ENCODE measurements at regions not wholly inside any gene's neighbourhood (a gene's known extent, or its start where the extent isn't known, plus 50 kb on each side); places are given as distances from the start of the nearest gene placed in this dataset.
"Not testable (repeated sequence)": the region's sequence is repeated elsewhere in the genome, so short reads cannot be mapped to it uniquely, and the experiment has no call there.

DNA sequence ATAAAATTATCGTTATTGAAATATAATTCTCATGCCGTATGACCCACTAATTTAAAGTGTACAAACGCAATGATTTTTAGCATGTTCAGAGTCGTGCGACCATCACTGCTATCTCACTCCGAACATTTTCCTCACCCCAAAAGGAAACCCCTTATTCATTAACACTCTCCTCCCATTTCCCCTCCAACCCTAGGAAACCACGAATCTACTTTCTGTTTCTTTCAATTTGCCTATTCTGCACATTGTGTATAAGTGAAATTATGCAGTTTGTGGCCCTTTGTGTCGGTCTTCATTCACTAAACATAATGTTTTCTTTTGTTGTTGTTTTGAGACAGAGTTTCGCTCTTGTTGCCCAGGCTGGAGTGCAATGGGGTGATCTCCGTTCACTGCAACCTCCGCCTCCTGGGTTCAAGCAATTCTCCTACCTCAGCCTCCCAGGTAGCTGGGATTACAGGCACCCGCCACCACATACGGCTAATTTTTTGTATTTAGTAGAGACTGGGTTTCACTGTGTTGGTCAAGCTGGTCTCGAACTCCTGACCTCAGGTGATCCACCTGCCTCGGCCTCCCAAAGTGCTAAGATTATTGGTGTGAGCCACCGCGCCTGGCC is 99.7 kb upstream of the ZNF217 start:
- DNase-seq (ENCODE audit: low spot score): no peak

DNA sequence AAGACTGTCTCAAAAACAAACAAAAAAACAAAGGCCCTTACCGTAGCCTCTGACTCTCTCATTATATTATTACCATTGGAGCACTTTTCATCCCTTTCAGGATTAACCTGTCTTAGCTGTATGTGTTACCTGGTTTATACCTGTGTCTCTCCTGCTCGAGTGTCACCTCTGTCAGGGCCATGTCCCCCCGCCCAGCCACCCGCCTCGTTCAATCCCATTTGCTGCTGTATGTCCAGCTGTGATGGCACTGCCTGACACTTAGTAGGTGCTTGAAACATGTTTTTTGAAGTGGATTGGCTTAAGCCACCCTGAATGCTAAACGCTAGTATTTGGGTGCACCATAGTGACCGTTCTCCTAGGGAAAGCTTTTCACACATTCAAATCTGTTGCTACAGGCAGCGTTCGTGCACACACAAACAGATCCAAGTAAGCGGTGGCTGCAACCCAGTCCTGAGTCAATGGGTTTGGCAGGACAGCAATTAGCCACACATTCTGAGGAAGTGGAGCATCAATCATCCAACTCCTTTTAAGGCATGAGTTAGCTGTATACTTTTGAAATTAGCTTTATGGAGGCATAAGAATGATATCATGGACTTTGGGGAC is 98.9 kb upstream of the ZNF217 start:
- peak; percentile 72 for DNase-seq (ENCODE audit: low spot score)

DNA sequence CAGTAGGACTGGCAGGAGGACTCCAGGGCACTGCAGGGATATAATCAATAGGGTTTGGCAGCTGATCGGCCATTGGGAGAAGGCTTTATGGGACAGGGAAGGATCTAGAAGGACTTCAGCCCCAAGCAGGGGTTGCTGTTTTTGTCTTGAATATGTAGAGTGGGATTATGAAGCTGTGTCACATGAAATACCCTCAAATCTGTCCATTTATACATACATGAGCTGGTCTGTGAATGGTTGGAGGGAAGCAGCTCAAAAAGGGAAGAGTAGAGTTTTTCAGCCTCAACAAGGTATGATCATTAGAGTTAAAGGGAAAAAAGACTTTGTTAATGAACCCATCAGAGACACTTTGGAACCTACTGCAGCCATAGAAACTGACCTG is 98.2 kb upstream of the ZNF217 start:
- DNase-seq (ENCODE audit: low spot score): no peak

DNA sequence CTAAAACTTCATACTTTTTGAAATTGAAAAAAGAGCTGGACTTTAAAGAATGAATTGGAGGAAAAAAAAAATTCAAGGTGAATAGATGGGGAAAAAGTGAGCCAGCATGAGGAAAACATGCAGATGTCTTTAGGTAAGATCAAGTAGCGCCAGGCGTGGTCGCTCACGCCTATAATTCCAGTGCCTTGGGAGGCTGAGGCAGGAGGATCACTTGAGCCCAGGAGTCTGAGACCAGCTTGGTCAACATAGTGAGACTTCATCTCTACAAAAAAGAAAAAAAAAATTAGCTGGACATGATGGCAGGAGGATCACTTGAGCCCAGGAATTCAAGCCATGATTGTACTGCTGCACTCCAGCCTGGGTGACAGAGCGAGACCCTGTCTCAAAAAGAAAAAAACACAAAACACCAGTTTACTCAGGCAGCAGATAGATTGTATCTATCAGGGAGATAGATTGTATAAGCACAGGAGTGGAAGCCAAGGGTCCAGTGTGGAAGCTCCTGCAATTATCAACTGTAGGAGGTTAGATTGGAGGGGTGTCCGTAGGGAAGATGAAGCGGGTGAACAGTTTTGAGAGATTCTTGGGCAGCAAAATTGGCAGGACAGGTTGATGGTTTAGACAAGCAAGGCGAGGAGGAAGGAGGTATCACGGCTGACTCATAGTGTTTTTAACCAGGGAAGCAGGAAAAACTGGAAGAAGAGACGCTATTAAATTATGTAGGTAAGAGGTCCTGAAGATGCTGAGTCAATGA is 97.6 kb upstream of the ZNF217 start:
- DNase-seq (ENCODE audit: low spot score): no peak

DNA sequence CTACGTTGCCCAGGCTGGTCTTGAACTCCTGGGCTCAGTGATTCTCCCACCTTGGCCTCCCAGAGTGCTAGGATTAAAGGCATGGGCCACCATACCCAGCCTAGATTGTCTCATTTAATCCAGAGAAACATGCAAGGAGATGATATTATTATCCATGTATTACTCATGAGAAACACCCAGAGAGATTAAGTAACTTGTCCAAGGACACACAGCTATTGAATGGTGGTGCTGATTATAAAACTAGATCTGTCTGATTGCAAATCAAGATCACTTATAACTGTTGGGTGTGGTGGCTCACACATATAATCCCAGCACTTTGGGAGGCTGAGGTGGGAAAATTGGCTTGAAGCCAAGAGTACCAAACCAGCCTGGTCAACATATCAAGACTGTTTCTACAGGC is 94.4 kb upstream of the ZNF217 start:
- no peak for DNase-seq (ENCODE audit: low spot score)

DNA sequence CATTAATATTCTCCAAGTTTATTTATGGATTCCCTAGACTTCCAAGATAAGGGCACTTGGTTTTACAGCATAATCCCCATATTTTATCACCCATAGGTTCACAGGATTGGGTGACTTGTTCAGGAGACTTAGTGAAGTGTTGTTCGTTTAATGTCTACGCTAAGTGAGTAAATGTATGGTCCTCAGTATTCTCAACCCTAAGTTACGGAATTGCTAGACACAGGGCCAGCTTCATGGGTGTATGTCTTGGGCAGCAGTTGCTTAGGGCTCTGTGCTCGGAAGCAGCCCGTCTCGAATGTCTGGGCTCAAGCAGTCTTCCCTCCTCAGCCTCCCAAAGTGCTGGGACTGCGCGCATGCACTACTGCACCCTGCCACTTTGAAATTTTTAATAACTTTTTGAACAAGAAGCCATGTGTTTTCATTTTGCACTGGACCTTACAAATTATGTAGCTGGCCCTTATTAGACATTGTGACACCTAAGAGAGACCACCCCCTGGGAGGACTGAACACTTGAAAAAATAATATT is 91.5 kb upstream of the ZNF217 start:
- no peak for DNase-seq (ENCODE audit: low spot score)

DNA sequence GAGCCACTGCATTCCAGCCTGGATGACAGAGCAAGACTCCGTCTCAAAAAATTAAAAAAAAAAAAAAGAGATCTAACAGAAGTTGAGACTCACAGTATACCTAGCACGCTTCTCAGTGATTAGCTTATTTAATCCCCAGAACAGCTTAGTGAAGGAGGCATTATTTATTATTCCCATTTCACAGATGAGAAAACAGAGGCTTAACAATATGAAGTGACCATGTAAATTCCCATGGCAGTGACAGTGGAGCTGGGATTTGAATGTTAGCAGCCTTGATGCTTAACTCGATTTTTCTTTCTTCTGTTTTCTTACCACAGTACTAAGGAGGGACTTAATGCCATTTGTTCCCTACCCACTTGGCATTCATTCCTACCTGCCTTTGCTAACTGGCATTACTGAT is 89.9 kb upstream of the ZNF217 start:
- DNase-seq (ENCODE audit: low spot score): no peak

DNA sequence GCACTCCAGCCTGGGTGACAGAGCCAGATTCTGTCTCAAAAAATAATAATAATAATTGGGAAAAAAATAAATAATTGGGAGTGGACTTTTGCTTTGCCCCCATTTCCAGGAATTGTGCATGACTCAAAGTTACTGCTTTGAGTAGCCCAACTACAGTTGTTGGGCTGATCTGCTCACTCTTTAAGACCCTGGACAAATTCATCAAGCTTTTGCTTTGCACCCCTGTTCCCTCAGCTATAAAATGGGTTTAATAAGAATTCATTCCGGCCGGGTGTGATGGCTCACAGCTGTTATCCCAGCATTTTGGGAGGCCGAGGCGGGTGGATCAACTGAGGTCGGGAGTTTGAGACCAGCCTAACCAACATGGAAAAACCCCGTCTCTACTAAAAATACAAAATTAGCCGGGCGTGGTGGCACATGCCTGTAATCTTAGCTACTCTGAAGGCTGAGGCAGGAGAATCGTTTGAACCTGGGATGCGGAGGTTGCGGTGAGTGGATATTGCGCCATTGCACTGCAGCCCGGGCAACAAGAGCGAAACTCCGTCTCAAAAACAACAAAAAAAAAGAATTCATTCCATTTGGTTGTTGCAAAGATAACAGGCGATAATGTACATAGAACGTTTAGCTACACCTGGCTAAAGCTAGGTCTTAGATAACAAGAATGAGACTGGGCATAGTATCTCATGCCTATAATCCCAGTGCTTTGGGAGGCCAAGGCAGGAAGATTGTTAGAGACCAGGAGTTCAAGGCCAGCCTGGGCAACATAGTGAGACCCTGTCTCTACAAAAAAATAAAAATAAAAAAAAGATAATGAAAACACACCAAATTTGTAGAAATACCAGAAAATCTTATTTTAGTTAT is 87.9 kb upstream of the ZNF217 start:
- DNase-seq (ENCODE audit: low spot score): no peak

DNA sequence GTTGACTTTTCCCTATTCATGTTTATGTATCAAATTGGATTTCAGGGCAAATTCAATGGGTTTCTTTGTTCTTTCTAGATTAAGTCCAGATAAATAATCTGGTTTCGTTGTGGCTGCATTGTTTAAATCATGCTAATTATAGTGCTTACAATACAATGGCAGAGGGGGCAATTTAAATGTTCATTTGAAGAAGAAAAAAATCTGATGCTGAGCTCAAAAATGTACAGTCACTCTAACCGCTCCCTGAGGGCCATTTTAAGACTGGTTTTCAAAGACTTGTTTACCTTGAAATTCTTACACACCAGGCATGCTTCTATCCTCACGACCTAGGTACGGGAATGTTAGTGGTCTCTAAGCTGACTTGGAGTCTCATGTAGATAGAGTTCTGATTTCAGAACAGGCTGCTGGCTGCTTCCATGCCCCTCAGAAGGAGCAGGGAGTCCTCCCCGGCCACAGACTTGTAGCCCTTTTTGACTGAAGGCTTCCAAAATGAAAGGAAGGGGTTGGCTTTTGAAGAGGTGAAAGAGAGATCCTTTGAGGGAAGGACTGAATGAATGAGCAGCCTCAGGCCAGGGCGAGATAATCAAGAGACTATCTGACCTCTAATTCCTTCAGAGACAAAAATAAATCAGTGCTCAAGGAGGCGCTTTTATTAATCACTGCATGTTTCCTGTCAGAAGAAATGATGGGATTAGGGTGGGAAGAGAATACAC is 86.1 kb upstream of the ZNF217 start:
- DNase-seq (ENCODE audit: low spot score): no peak

DNA sequence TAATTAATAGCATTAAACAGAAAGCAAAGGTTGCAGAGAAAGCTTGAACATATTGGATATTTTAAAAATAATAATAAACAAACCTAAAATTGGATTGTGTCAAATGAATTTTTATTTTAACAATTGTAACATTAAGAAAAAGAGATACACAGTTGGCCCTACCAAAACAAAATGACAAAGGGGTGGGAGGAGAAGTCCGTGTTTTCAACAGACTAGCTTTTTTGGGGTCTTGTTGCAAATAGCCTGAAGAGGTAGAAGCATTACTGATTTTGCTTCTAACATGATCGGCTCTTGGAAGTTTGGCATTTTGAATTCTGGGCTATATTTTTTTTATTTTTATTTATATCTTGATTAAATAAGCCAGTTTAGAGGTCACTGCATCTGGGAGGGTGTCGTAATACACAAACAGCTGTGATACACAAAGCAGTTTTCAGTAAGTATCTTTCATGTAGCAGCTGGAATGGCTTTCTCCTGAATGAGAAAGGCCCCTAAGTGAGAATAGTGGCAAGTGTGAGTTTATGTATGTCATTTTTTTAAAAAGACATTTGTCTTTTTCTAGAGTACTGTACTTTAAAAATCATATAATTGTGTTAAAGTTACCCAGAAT is 85.5 kb upstream of the ZNF217 start:
- DNase-seq (ENCODE audit: low spot score): no peak

DNA sequence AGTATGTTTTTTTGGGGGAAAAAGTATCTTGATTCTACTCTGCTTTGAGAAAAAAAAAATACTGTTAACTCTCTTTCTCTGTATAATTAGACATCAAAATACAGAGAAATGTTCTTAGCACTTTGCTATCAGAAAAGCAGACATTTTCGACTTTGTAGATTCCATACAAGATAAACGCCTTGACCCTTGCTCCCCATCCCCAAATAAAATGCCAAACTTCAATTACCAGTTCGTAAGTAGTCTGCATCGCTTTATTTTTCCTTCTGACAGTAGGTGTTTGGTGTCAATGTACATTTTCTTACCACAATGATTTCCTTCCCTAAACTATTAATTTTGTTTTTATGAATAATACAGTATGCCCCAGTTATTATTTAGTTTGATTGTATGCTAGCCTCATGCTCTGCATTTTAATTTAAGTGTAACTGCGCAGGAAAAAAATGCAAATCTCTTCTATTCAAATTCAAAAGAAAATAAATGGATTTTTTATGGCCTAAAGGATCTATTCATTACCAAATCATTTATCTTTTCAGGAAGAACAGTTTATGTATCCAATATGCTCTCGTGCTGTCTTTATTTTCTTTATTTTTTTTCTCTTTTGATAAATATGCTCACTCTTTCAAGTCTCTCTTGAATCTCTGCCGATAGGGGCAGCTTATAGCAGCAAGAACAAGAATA is 84.8 kb upstream of the ZNF217 start:
- no peak for DNase-seq (ENCODE audit: low spot score)

DNA sequence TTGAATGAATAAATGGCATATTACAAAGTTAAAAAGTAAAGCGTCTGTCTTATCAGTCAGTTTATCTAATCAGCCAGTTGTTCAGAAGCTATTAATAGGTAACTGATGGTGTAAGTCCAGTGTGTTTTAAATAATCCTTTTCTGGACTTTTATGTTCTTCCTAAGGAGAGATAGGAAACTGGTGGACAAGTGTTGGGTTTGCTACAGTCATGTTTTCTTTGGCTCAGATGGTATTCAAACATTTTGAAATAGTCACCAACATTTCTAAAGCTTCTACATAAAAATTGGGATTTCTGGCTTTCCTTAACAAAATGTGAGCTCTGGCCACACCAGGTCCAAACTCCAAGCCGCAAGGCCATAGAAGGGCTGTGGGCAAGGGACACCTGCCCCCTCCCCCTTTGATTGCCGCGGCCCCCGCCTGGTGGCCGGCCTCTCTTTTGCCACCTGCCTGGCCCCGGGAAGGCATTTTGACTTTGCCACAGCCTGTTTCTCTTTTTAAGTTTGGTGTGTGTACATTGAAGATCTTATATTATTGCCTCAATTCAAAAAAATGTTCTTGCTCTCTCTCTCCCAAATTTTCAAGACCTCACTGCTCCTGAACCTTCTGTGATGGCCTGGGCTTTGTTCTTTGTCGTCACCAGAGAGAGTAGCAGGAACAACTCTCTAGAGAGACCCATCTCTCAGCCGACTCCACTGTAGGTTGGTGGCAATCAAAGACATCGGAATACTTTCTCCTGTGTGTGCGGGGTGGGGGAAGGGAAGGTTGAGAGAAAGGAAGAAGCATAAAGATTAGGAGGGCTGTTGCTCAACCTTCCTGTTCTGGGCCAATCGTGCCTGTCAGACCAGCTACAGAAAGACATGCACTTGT is 84.0 kb upstream of the ZNF217 start:
- DNase-seq (ENCODE audit: low spot score): no peak

DNA sequence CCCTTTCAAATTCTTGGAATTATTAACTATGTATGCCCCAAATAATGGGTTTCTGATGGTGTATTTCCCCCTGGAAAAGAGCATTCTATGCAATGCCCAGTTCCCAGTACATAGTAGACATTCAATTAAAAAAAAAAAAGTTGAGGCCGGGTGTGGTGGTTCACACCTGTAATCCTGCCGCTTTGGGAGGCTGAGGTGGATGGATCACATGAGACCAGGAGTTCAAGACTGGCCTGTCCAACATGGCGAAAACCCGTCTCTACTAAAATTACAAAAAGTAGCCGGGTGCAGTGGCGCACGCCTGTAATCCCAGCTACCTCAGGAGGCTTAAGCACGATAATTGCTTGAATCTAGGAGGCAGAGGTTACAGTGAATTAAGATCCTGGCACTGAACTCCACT is 83.3 kb upstream of the ZNF217 start:
- DNase-seq (ENCODE audit: low spot score): no peak

DNA sequence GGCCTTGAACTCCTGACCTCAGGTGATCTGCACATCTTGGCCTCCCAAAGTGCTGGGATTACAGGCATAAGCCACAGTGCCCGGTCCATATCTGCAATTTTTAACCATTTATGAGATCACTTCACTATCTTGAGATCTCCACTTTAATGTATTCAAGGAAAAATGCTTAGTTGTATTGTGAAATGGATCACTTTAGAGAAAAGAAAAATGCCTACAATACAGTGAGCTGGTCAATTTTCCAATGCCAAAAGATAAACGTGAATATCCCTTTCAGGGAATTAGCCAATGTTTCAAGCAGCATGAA is 82.8 kb upstream of the ZNF217 start:
- no peak for DNase-seq (ENCODE audit: low spot score)

DNA sequence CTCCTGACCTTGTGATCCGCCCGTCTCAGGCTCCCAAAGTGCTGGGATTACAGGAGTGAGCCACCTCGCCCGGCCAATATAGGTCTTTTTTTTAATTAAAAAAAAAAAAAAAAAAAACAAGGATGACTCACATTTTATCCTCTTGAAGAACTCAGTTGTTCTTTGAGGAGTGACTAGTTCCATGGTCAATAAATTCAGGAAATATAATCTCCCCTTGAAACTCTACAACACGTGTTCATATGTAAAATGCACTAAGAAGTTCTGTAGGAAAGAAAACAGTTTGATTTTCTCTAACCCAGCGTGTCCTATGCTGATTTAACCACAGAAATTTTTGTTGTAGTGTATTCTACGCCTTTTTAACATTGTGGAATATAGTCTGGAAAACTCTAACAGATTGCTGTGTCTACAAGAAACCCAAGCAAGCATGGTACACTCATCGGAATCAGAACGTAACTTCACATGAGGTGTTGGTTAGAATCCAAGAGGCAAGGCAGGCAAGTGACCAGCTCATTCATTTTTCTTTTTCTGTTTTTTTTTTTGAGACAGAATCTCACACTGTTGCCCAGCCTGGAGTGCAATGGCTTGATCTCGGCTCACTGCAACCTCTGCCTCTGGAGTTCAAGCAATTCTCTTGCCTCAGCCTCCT is 79.0 kb upstream of the ZNF217 start:
- DNase-seq (ENCODE audit: low spot score): no peak

DNA sequence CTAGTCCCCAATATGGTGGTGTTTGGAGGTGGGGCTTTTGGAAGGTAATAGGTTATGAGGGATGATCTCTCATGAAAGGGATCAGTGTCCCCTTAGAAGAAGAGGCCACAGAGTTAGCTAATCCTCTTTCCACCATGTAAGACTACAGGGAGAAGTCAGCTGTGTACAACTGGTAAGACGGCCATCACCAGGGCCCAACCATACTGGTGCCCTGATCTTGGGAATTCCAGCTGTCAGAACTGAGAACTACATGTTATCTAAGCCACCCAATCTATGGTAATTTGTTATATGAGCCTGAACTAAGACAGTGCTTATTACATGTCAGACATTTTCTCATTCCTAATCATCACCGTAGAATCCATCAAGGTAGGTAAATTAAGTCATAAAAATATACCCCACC is 77.7 kb upstream of the ZNF217 start:
- DNase-seq (ENCODE audit: low spot score): no peak

DNA sequence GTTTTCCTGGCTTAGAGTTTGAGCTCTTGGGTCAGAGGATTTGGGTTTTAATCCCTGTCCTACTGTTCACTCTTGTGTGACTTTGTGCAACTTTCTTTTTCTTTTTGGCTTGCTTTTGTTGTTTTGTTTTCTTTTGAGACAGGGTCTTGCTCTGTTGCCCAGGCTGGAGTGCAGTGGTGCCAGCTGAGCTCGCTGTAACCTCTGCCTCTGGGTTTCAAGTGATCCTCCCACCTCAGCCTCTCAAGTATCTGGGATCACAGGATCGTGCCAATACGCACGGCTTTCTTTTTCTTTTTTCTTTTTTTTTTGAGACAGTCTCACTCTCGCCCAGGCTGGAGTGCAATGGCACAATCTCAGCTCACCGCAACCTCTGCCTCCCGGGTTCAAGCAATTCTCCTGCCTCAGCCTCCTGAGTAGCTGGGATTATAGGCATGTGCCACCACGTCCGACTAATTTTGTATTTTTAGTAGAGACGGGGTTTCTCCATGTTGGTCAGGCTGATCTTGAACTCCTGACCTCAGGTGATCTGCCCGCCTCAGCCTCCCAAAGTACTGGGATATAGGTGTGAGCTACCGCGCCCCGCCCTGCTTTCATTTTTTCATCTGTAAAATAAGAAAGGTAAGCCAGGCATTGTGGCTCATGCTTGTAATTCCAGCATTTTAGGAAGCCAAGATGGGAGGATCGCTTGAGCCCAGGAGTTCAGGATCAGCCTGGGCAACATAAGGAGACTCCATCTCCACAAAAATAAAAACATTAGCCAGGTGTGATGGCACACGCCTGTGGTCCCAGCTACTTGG is 76.1 kb upstream of the ZNF217 start:
- DNase-seq (ENCODE audit: low spot score): not testable (repeated sequence)

DNA sequence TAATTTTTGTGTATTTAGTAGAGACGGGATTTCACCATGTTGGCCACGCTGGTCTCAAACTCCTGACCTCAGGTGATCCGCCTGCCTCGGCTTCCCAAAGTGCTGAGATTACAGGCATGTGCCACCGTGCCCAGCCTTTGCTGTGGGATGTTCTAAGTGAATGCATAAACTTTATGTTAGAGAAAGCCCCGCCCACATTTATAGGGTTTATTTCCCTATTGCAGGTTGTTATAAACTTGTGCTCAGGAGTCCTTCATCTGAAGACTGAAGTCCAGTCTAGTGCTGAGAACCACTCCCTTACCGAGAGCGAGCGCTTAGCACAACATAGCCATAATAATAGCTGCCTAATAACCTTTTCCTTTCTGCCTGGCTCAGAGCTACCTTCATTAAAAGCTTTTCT is 75.4 kb upstream of the ZNF217 start:
- DNase-seq (ENCODE audit: low spot score): no peak

DNA sequence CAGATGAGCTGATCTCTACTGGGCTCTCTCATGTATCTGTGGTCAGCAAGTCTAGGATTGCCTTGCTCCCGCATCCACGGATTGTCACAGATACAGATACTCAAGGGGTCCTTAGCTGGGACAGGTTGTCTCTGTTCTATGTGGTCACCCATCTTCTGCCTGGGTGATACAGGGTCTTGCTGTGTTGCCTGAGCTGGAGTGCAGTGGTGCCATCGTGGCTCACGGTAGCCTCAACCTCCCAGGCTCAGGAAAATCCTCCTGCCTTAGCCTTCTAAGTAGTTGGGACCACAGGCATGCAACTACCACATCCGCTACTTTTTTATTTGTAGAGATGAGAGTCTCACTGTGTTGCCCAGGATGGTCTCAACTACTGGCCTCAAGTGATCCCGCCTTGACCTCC is 72.5 kb upstream of the ZNF217 start:
- no peak for DNase-seq (ENCODE audit: low spot score)

Measured in hepatic stellate cell (primary cell).